Lower leg skin (tissue), 4 donors: ENCODE measurements at regions not wholly inside any gene's neighbourhood (a gene's known extent, or its start where the extent isn't known, plus 50 kb on each side); places are given as distances from the start of the nearest gene placed in this dataset.

Experiments
- DNase-seq, 2 donors: peaks; one replicate each; pipeline ENCODE4 v3.0.0-alpha.2; 2019; ENCODE audit warnings: low spot score in 2 of 2
- H3K4me3 ChIP-seq: fragments of 200-600 bp; sonication (generic); 2 replicates; pipeline ENCODE4 v1.5.1; 2017; ENCODE audit warnings: mild to moderate bottlenecking, low read depth; ENCODE audit not compliant: poor library complexity, severe bottlenecking
- POLR2A ChIP-seq, 2 donors: fragments of 450-650 bp; IDR thresholded peaks; one replicate each; pipeline ENCODE4 v1.6.1; 2016 to 2017; ENCODE audit warnings: antibody characterized with exemption in 2 of 2, mild to moderate bottlenecking in 1 of 2, moderate library complexity in 1 of 2
- WGBS, 2 donors: methylation state at CpG; one replicate each; pipeline ENCODE4 v1.1.5; 2018; 5-methylcytosine and 5-hydroxymethylcytosine counted together
- intact Hi-C: fragments of 100-400 bp; cut with DNase I; formaldehyde crosslinking; loops from one replicate; pipeline ENCODE4 v1.15.0; 2023; ENCODE audit warnings: low total_unique reads
- TF ChIP-seq, protein P1 (sequence below), 3 donors: fragments of 450-650 bp; IDR thresholded peaks; one replicate each; pipeline ENCODE4 v1.5.1; 2016; ENCODE audit warnings: antibody characterized with exemption in 3 of 3, mild to moderate bottlenecking in 3 of 3, moderate library complexity in 2 of 3

DNA sequence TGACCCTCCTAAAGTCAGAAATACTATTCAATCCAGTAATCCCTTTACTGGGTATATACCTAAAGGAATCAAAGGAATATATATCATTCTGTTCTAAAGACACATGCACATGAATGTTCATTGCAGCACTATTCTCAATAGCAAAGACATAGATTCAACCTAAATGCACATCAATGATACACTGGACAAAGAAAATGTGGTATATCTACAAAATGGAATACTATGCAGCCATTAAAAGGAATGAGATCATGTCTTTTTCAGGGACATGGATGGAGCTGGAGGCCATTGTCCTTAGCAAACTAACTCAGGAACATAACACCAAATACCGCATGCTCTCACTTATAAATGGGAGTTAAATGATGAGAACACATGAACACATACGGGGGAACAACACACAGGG, 306.0 kb upstream of the EPHA5 start:
- no peak overlapping the region for H3K4me3 ChIP-seq
- DNase-seq = no peak
- intact Hi-C loops = no loop called here
- TF ChIP-seq, protein P1, sequence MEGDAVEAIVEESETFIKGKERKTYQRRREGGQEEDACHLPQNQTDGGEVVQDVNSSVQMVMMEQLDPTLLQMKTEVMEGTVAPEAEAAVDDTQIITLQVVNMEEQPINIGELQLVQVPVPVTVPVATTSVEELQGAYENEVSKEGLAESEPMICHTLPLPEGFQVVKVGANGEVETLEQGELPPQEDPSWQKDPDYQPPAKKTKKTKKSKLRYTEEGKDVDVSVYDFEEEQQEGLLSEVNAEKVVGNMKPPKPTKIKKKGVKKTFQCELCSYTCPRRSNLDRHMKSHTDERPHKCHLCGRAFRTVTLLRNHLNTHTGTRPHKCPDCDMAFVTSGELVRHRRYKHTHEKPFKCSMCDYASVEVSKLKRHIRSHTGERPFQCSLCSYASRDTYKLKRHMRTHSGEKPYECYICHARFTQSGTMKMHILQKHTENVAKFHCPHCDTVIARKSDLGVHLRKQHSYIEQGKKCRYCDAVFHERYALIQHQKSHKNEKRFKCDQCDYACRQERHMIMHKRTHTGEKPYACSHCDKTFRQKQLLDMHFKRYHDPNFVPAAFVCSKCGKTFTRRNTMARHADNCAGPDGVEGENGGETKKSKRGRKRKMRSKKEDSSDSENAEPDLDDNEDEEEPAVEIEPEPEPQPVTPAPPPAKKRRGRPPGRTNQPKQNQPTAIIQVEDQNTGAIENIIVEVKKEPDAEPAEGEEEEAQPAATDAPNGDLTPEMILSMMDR (IDR thresholded peaks at IDR 0.05) = no peak
- no peak for TF ChIP-seq POLR2A (IDR thresholded peaks at IDR 0.05)
- 88 to 92% methylated on average over 2 of the region's 2 CpGs for WGBS, 2 donors

DNA sequence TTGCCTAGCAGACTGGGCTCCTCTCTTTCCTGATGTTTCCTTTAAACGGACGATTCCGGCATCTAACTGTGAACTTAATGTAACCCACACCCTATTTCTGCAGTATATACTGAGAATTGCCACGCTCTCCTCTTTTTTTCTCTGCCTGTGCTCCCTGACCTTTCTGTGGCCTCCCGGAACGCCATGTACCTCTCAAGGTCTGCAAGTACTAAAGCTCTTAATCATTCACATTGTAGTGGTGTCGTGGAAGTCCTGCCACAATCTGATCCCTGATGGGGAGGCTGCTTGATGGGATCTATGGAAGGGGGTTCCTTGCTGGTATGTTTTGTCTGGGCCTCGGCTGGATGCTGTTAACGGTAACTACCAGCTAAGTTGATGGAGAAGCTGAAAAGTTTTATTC, 302.9 kb upstream of the EPHA5 start:
- 71 to 72% methylated on average over 9 of the region's 9 CpGs for WGBS, 2 donors
- TF ChIP-seq, protein P1 (IDR thresholded peaks at IDR 0.05) = no peak
- no peak for TF ChIP-seq POLR2A (IDR thresholded peaks at IDR 0.05)
- intact Hi-C loops = no loop called here
- no peak for DNase-seq
- no peak overlapping the region for H3K4me3 ChIP-seq

DNA sequence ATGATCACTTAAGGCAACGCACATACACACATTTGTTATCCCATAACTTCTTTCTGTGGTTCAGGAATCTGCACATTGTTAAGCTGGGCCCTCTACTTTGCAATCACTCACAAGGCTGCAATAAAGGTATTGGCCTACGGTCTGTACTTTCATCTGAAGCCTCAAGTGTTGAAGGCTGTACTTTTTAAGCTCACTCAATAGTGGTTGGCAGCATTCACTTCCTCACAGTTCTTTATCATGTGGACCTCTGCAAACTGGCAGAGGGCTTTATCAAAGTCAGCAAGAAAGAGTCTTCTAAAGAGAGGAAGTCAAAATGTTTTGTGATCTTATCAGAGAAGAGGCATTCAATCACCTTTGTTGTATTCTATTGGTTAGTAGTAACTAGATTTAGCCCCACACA, 301.4 kb upstream of the EPHA5 start:
- H3K4me3 ChIP-seq = no peak overlapping the region
- no peak for TF ChIP-seq POLR2A (IDR thresholded peaks at IDR 0.05)
- TF ChIP-seq, protein P1 (IDR thresholded peaks at IDR 0.05) = no peak
- DNase-seq = no peak
- 73 to 79% methylated on average over 2 of the region's 2 CpGs for WGBS, 2 donors
- intact Hi-C loops = no loop called here

DNA sequence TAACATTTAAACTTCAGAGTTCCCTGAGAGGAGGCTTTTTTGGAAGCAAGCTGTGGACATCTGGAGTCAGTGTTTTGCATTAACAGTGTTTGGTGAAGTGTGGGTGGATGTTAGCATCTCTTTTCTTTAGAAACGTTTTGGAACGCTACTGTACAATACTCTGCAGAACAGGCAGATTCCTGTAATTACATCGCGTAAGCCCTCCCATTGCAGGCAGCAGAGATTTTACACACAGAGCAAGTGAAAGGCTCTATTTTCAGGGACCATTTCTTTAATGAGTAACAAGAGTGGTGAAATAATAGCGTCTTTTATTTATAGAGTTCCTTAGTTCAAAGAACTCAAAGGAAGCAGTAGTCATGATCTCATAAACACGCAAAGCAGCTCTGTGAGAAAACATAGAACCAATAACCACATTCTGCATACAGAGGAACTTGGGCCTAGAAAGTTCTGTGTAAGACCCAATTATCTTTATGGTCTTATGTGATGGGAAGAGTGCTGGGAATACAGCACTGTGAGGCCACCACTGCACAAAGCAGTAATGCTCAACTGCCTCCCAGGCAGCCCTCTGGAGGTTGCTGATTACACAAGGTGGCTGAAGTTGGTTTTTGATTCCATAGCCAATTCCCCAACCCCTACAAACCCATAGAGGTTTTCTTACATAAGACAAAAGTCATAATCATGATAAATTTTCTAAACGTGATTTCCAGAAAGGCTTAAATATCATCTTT, 298.7 kb upstream of the EPHA5 start:
- 59 to 64% methylated on average over 7 of the region's 7 CpGs for WGBS, 2 donors
- intact Hi-C loops = no loop called here
- H3K4me3 ChIP-seq = no peak overlapping the region
- no peak for DNase-seq
- TF ChIP-seq POLR2A (IDR thresholded peaks at IDR 0.05) = no peak
- TF ChIP-seq, protein P1 (IDR thresholded peaks at IDR 0.05) = no peak

DNA sequence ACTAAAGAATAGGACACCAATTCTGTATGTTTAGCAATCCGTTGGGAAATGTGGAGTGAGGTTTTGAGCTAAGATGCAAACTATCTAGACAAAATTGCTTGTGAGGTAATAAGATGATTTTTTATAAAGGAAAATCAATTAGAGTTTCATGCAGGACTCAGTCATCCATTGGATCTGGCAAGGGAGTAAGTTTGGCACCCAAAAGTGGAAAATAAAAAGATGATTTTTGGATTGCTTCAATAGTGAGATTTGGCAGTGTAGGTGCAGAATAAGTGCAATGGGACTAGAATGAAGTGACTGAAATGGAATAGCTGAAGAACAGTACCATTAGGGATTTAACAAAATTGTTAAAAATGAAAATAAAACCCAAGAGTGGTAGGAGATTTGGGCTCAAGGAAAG, 290.5 kb upstream of the EPHA5 start:
- TF ChIP-seq, protein P1 (IDR thresholded peaks at IDR 0.05) = no peak
- no peak for TF ChIP-seq POLR2A (IDR thresholded peaks at IDR 0.05)
- WGBS, 2 donors = 65 to 70% methylated on average over 1 of the region's 1 CpG
- intact Hi-C loops = no loop called here
- no peak overlapping the region for H3K4me3 ChIP-seq
- DNase-seq = no peak

DNA sequence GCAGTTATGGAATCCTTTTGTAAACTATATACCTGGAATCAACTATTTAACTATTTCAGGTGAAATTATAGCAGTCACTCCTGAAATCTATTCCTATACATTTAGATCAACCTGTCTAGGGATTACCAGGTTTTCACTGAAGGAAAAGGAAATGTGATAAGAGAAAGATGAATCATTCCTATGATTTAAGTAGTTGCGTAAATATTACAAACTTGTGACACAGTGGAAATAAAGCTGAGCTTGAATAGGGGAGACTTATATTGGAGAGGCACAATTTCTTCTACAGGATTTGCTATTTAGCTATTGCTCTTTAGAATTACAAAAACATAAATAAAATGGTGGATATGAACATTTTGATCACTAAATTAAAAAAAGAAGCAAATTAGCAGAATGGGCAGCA, 284.1 kb upstream of the EPHA5 start:
- 94 to 100% methylated on average over 1 of the region's 1 CpG for WGBS, 2 donors
- TF ChIP-seq, protein P1 (IDR thresholded peaks at IDR 0.05) = no peak
- no peak for TF ChIP-seq POLR2A (IDR thresholded peaks at IDR 0.05)
- intact Hi-C loops = no loop called here
- DNase-seq = no peak
- no peak overlapping the region for H3K4me3 ChIP-seq
